GM23338 (cell line): ENCODE measurements at regions not wholly inside any gene's neighbourhood (a gene's known extent, or its start where the extent isn't known, plus 50 kb on each side); places are given as distances from the start of the nearest gene placed in this dataset.

Source experiments
- ATAC-seq: fragments of 200-7000 bp; cut with Tn5 transposase; 3 replicates; pipeline ENCODE4 v1.9.1; 2020
- DNase-seq: peaks from one replicate; pipeline ENCODE4 v3.0.0-alpha.2; 2015; ENCODE audit warnings: low spot score
- H2AFZ ChIP-seq: fragments of 200-600 bp; sonication (generic); 2 replicates; pipeline ENCODE4 v1.8.0; 2016; ENCODE audit warnings: antibody characterized with exemption, mild to moderate bottlenecking, moderate library complexity
- H3F3A ChIP-seq: fragments of 200-600 bp; sonication (generic); replicated peaks from 2 replicates; pipeline ENCODE4 v1.8.0; 2017; ENCODE audit warnings: antibody characterized with exemption, mixed run types, low read depth
- H3K27ac ChIP-seq: fragments of 200-600 bp; sonication (generic); 2 replicates; pipeline ENCODE4 v1.6.1; 2016; ENCODE audit warnings: low read depth
- H3K27me3 ChIP-seq: fragments of 200-600 bp; sonication (generic); 2 replicates; pipeline ENCODE4 v1.8.0; 2016; ENCODE audit warnings: mild to moderate bottlenecking, mixed run types, moderate library complexity; ENCODE audit not compliant: insufficient read depth
- H3K36me3 ChIP-seq: fragments of 200-600 bp; sonication (generic); 2 replicates; pipeline ENCODE4 v1.8.0; 2016; ENCODE audit warnings: mild to moderate bottlenecking; ENCODE audit not compliant: insufficient read depth
- H3K4me1 ChIP-seq: fragments of 200-600 bp; sonication (generic); 2 replicates; pipeline ENCODE4 v1.8.0; 2016; ENCODE audit warnings: mild to moderate bottlenecking, moderate library complexity; ENCODE audit not compliant: insufficient read depth
- H3K4me2 ChIP-seq: fragments of 200-600 bp; sonication (generic); 2 replicates; pipeline ENCODE4 v1.7.1; 2017; ENCODE audit warnings: mixed run types
- H3K4me3 ChIP-seq: fragments of 200-600 bp; sonication (generic); 2 replicates; pipeline ENCODE4 v1.6.1; 2016; ENCODE audit warnings: mixed run types
- H3K79me2 ChIP-seq: fragments of 200-600 bp; sonication (generic); replicated peaks from 2 replicates; pipeline ENCODE4 v1.8.0; 2017; ENCODE audit warnings: mild to moderate bottlenecking; ENCODE audit not compliant: insufficient read depth
- H3K9me2 ChIP-seq: fragments of 200-600 bp; sonication (generic); 2 replicates; pipeline ENCODE4 v1.8.0; 2017; ENCODE audit not compliant: insufficient read depth
- H4K20me1 ChIP-seq: fragments of 200-600 bp; sonication (generic); replicated peaks from 2 replicates; pipeline ENCODE4 v1.8.0; 2017; ENCODE audit warnings: mild to moderate bottlenecking; ENCODE audit not compliant: insufficient read depth
- H3K27ac Mint-ChIP-seq: 2 replicates; pipeline ENCODE4 v1.8.0; 2020; ENCODE audit warnings: inconsistent platforms, mild to moderate bottlenecking, moderate library complexity, mixed read lengths
- H3K27me3 Mint-ChIP-seq: 3 replicates; pipeline ENCODE4 v1.8.0; 2022; ENCODE audit warnings: low read depth, mild to moderate bottlenecking, moderate library complexity, mixed read lengths, inconsistent platforms; ENCODE audit not compliant: insufficient read depth, poor library complexity
- H3K36me3 Mint-ChIP-seq: 3 replicates; pipeline ENCODE4 v1.8.0; 2021; ENCODE audit warnings: low read depth, mild to moderate bottlenecking, inconsistent platforms, moderate library complexity, mixed read lengths
- H3K4me1 Mint-ChIP-seq: 3 replicates; pipeline ENCODE4 v1.8.0; 2020; ENCODE audit warnings: mild to moderate bottlenecking, inconsistent platforms, mixed read lengths
- H3K4me3 Mint-ChIP-seq: 3 replicates; pipeline ENCODE4 v1.8.0; 2021; ENCODE audit warnings: moderate library complexity, mild to moderate bottlenecking, inconsistent platforms, mixed read lengths
- H3K9me3 Mint-ChIP-seq: 3 replicates; pipeline ENCODE4 v1.8.0; 2020; ENCODE audit warnings: moderate library complexity, mild to moderate bottlenecking, inconsistent platforms, mixed read lengths
- CREB1 ChIP-seq: fragments of 250-450 bp; sonication (Bioruptor Pico); IDR thresholded peaks from 2 replicates; pipeline ENCODE4 v1.5.0; 2020; ENCODE audit warnings: low read depth, mild to moderate bottlenecking, moderate library complexity
- CTCF ChIP-seq, 2 experiments: fragments of 200-600 bp in 1 of 2; sonication (generic) in 1 of 2; conservative IDR thresholded peaks; 2 replicates each; pipeline versions ENCODE4 v1.5.1 to v1.6.1; 2016 to 2017; ENCODE audit warnings: antibody characterized with exemption in 2 of 2, low read depth in 2 of 2, mild to moderate bottlenecking in 2 of 2, moderate library complexity in 1 of 2
- ETS1 ChIP-seq: IDR thresholded peaks from 2 replicates; pipeline ENCODE4 v1.6.1; 2016; ENCODE audit warnings: antibody characterized with exemption
- EZH2 ChIP-seq: fragments of 200-600 bp; sonication (generic); IDR thresholded peaks from one replicate; pipeline ENCODE4 v1.8.0; 2017; ENCODE audit warnings: antibody characterized with exemption, mild to moderate bottlenecking, low read depth; ENCODE audit not compliant: unreplicated experiment
- EZH2phosphoT487 ChIP-seq: fragments of 200-600 bp; sonication (generic); IDR thresholded peaks from one replicate; pipeline ENCODE4 v1.8.1; 2018; ENCODE audit warnings: antibody characterized with exemption; ENCODE audit not compliant: unreplicated experiment
- NANOG ChIP-seq: IDR thresholded peaks from 2 replicates; pipeline ENCODE4 v1.6.1; 2016; ENCODE audit warnings: antibody characterized with exemption, borderline replicate concordance
- REST ChIP-seq: IDR thresholded peaks from one replicate; pipeline ENCODE4 v1.6.1; 2018; ENCODE audit warnings: antibody characterized with exemption; ENCODE audit not compliant: unreplicated experiment
- ZNF331 ChIP-seq: fragments of 250-450 bp; sonication (Bioruptor Pico); IDR thresholded peaks from 2 replicates; pipeline ENCODE4 v1.5.0; 2020; ENCODE audit warnings: low read depth, mild to moderate bottlenecking, moderate library complexity

GRCh38 chr2:220029013-220029412 lies 401.6 kb downstream of the SLC4A3 start (continued):
- no peak for TF ChIP-seq ETS1
- TF ChIP-seq EZH2phosphoT487: no peak
- TF ChIP-seq CTCF (conservative IDR thresholded peaks at IDR 0.05; ENCODE audit: low read depth in 2 of 2): no peak
- TF ChIP-seq ZNF331 (CRISPR knock-in tag): no peak
- TF ChIP-seq REST: no peak

- Histone ChIP-seq H3K4me1 (no peaks in the 10 kb centered on the region), H3K4me3 (no peak overlapping the region), H3K27ac (no peak overlapping the region), H3F3A (no peaks in the 10 kb centered on the region), H3K27me3 (no peaks in the 10 kb centered on the region), H3K79me2 (no peaks in the 10 kb centered on the region), H3K9me2 (peaks cover 9% of the 10 kb centered on the region; the same call in 1 of the 2 replicates), H3K4me2 (no peak overlapping the region), H2AFZ (peak overlapping the region; percentile 43; the same call in 1 of the 2 replicates), H4K20me1 (no peaks in the 10 kb centered on the region), H3K36me3 (no peaks in the 10 kb centered on the region)
- DNase-seq (no peak), ATAC-seq (no peak)
- no peaks in the 10 kb centered on the region for H3K9me3 Mint-ChIP-seq
- H3K27ac Mint-ChIP-seq: no peak overlapping the region; the same call in 1 of the 2 replicates
- no peaks in the 10 kb centered on the region for H3K36me3 Mint-ChIP-seq
- H3K4me1 Mint-ChIP-seq: peaks cover 7% of the 10 kb centered on the region; the same call in 2 of the 3 replicates
- no peak overlapping the region for H3K4me3 Mint-ChIP-seq
- peaks cover 2% of the 10 kb centered on the region for H3K27me3 Mint-ChIP-seq
- TF ChIP-seq CREB1 (CRISPR knock-in tag) (no peak), REST (no peak), NANOG (no peak), EZH2 (no peak)
These were observed 406.1 kb downstream of the SLC4A3 start for GRCh38 chr2:220033546-220033945.
